GM19463 (cell line): ENCODE measurements at regions not wholly inside any gene's neighbourhood (a gene's known extent, or its start where the extent isn't known, plus 50 kb on each side); places are given as distances from the start of the nearest gene placed in this dataset.
"Not testable (repeated sequence)": the region's sequence is repeated elsewhere in the genome, so short reads cannot be mapped to it uniquely, and the experiment has no call there.

Experiments
- ATAC-seq: cut with Tn5 transposase; IDR thresholded peaks from one replicate; pipeline ENCODE4 v1.9.1; 2021; ENCODE audit warnings: mild to moderate bottlenecking, moderate library complexity; ENCODE audit not compliant: unreplicated experiment

- no peak for ATAC-seq
Measured at GRCh38 chr10:130691776-130692175, 555.6 kb downstream of the GLRX3 start.

- ATAC-seq, result no peak
Measured at GRCh38 chr10:130696870-130697269, 560.7 kb downstream of the GLRX3 start.

- no peak for ATAC-seq
Measured at GRCh38 chr10:130707389-130707979, 571.3 kb downstream of the GLRX3 start.

GRCh38 chr10:130708465-130709070, 572.4 kb downstream of the GLRX3 start:
- no peak for ATAC-seq

GRCh38 chr10:130709415-130709814, 573.2 kb downstream of the GLRX3 start:
- ATAC-seq, result no peak

- no peak for ATAC-seq
Measured at GRCh38 chr10:130711072-130711471, 574.9 kb downstream of the GLRX3 start.

- ATAC-seq, result no peak
Measured at GRCh38 chr10:130713135-130713534, 576.9 kb downstream of the GLRX3 start.

GRCh38 chr10:130713731-130714130, 577.5 kb downstream of the GLRX3 start:
- no peak for ATAC-seq

- no peak for ATAC-seq
Measured at GRCh38 chr10:130714742-130715467, 578.7 kb downstream of the GLRX3 start.

- ATAC-seq, result no peak
Measured at GRCh38 chr10:130715686-130716670, 579.8 kb downstream of the GLRX3 start.

- no peak for ATAC-seq
Measured at GRCh38 chr10:130717083-130717482, 580.9 kb downstream of the GLRX3 start.

GRCh38 chr10:130718744-130719447, 582.7 kb downstream of the GLRX3 start:
- not testable (repeated sequence) for ATAC-seq

- ATAC-seq, result no peak
Measured at GRCh38 chr10:130719448-130719752, 583.2 kb downstream of the GLRX3 start.

- ATAC-seq, result no peak
Measured at GRCh38 chr10:130720235-130720634, 584.0 kb downstream of the GLRX3 start.

- no peak for ATAC-seq
Measured at GRCh38 chr10:130721971-130722370, 585.8 kb downstream of the GLRX3 start.

GRCh38 chr10:130723704-130724103, 587.5 kb downstream of the GLRX3 start:
- no peak for ATAC-seq

GRCh38 chr10:130725474-130725970, 586.0 kb downstream of the TCERG1L start:
- ATAC-seq, result no peak

- no peak for ATAC-seq
Measured at GRCh38 chr10:130726996-130727725, 584.4 kb downstream of the TCERG1L start.

GRCh38 chr10:130727766-130728490, 583.6 kb downstream of the TCERG1L start:
- ATAC-seq, result no peak
